Stimulated activated CD8-positive, alpha-beta memory T cell treated with anti-CD3 and anti-CD28 coated beads, Interleukin-4, amount 100 ng/mL, for 1 hour (primary cell): ENCODE measurements at regions not wholly inside any gene's neighbourhood (a gene's known extent, or its start where the extent isn't known, plus 50 kb on each side); places are given as distances from the start of the nearest gene placed in this dataset.
"Not testable (repeated sequence)": the region's sequence is repeated elsewhere in the genome, so short reads cannot be mapped to it uniquely, and the experiment has no call there.

ENCODE experiments used
- DNase-seq, 2 donors: peaks; one replicate each; pipeline ENCODE4 v3.0.0-alpha.2; 2020; ENCODE audit warnings: low read depth in 2 of 2, low spot score in 1 of 2

DNA sequence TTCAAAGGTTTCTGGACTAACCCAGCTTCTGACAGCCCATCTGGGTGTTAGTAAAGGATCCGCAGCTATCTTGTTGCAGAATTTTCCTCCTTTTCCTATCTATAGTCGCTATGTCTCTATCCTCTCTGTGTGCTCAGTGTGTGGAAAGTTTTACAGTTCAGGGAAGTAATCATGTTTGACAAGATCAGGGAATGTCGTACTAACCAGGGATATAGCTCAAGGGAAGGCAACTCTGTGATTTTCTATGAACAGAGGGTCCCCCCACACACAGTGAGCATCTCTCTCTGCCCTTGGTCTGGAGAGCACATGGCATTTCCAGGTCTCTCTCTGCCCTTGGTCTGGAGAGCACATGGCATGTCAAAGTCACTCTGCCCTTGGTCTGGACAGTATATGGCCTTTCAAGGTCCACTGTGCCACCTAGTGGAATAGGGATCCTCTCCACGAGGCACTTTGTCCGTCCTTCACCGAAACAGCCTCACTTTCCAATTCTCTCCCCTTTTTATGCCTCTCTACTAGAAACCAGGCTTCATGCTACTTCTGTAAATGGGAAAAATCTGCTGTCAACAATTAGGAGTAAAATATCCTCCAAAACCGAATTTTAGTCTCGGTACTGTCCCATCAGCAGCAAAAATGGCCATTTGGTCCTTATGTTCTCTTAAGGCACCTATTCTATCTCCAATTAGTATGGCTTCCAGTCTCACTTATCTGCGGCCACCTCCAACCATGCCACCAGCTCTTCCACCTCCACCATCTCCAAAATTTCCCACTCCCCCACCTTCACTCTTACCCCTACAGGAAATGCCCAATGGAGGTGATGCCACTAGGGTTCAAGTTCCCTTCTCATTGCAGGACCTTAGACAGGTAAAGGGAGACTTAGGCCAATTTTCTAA lies 88.7 kb downstream of the IGLL5 start:
- no peak for DNase-seq

DNA sequence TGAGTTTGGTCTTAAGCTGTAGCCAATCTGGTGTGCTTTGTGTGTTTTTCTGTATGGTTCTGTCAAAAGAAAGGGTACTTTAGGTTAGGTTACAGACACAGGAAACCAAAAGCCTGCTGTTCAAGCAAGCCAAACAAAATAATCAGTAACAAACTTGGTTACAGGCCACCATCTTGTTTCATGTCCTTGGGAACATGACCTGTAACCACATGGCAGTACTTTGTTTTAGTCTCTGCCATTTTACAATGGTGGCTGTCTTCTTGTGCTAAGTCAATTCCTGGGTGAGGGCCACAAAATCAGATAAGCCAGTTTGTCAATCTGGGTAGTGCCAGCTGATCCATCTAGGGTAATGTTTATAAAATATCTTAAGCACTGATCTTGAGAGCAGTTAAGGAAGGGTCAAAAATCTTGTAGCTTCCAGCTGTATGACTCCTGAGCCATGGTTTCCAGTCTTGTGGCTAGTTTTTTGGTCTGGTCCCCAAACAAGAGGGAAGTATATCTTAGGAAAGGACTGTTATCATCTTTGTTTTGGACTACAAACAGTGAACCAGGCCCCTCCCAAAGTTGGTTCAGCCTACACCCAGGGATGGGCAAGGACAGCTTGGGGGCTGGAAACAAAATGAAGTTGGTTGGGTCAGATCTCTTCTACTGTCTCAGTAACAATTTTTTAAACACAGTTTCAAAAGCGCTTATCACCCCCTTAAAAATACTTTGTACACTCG lies 90.0 kb downstream of the IGLL5 start:
- DNase-seq, result no peak

DNA sequence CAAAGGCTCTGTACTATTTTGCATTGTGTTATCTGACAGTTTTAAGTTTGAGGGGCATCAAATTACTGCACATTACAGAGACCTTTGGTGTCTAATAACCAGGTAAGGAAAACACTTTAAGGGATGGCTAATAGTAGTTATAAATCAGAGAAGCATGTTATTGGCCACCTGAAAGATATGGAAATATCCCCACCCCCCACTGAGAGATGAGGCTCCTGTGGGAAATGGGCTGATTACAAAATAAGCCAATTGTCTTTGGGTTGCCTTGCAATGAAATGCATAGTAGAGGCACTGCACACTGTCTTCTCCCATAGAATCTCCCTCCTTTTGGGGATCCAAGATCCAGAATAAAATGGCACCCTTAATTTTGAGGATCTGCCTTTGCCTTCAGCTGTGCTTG lies 91.0 kb downstream of the IGLL5 start:
- no peak for DNase-seq

DNA sequence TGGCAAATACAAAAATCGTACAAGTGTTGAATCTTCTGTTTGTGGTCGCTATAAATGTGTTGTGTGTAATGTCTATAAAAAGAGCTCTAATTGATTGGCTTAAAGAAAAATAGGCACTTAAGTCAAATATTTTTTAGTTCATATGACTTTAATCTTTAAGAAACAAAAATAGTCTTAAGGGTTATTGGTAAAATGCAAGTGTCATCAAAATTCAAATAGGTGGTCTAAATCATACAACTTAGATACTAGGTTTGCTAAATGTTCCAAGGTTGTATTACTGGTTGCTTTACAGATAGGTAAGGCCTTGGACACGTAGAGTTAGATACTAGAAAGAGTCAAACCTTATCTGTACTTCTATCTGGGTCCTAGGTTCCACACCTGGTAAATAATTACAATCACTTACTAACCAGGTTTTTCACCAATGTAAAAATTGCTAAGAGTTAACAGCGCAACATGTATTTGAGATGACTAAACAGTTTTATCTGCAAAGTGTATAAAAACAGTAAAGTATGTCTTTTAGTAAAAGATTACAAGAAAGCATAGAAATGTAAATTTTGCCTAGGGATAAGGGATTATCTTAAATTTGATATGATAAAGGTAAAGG lies 91.1 kb upstream of the GNAZ start:
- DNase-seq, result no peak

DNA sequence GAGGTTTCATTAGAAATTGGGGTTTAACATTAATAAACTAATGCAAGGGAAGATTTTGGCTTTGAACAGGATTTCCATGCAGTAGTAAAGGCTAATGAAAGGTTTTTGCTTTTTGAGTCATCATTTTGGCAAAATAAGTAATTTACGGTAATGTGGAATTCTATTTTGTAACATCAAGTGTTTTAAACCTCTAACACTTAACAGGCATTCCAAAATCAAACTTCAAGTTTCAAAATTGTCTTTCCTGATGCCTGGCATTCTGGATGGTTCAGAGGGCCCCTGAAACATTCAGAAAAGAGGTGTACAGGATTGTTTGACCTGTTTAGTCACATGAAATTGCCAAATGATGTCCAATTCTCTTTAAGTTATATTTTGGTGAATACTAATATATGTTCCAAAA lies 90.4 kb upstream of the GNAZ start:
- no peak for DNase-seq

DNA sequence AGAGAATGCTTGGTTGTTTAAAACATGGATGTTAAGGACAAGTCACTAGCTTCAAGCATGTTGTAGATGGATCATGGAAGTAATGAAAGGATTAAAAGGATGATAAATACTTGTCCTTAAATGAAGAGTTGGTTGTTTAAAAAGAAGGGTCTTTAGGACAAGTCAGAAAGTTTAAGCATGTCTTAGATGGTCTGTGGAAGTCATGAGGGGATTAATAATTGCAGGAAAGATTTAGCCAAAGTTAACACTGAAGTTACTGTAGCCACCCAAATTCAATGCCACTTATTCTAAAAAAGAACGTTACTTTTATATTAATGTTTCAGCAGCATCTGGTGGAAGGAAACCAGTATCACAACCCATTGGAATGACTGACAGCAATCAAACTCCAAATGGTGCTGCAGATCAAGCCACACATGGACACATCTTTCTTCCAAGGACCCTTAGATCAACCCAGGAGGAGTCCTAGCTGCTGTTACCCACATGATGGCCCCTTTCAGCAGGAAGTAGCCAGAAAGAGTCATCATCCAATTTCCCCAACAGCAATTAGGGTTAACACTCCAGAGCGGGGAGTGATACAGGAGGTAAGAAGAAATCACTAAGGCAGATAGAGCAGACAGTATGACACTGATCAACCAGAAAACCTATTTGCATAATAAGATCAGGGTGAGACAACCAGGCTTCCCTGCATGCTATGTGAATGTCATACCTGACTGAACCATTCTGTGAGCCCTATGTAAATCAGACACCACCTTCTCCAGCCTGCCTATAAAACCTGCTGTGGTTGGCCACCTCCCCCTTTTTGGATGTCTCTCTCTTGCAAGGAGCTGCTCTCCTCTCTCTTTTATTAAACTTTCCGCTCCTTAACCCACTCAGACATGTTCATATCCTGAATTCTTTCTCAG lies 88.4 kb upstream of the GNAZ start:
- DNase-seq, result no peak

DNA sequence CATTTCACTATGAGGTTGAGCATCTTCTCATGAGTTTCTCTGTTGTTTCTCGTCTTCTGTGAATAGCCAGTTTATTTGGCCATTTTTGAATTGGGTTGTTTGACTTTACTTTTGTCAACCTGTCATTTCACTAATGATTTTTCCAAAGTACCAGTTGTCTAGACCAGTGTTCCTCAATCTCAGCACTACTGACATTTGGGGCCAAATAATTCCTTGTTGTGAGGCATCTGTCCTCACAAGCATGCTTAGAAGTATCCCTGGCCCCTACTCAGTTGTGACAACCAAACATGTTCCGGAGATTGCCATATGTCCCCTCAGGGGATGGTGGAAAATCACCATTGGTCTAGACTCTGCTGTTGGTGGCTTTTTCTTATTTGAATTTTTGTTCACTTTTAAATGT lies 87.7 kb upstream of the GNAZ start:
- no peak for DNase-seq

DNA sequence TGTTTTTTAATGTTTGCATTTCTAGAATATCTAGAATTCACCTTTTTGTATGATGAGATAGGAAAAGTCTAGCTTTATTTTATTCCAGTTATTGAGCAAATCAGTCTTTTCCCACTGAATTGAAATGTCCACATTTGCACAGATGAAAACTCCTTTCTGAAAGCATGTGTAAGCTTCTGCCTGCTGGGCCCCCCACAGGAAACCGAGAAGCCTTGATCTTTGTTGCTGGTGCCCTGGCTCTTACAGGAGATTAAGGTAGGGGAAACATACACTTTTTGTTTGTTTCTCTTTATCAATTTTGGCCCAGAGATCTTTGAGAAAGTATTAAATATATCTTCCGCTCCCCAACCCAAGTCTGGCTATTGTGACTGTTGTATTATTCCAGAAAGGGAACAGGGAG lies 87.2 kb upstream of the GNAZ start:
- no peak for DNase-seq

DNA sequence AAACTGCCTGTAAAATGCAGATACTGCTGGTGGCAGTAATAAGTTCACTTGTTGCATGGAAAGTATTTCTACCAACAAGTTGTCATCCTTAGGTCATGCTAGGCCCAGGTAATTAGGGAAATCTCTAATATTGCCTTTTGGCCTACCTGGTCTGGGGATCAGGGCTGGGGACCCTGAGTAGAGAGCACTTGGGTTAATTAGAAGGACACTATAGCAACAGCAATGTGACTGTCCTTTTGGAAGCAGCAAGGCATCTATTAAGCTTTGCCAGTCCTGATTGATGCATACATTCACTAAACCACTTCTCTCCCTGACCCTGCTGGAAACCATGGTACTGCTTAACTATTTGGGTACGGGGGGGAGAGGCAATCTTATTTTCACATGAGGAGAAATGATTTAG lies 86.5 kb upstream of the GNAZ start:
- DNase-seq, result no peak

DNA sequence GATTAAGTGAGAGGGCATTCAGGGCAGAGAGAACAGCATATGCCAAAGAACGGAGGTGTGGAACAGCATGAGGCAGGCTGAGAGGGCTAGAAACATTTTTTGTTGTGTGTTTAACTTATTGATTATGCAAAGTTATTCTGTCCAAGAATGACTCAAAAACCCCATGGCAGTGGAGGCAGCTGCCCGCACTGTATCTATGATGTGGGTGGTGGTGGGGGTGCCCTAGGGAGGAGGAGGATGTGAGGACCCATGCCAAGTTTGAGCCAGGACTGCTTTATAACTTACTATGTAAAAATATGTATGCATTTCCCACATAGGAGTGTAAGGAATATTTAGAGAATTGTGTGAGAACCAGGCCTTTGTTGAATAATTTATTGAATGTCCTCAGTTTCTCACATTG lies 85.4 kb upstream of the GNAZ start:
- no peak for DNase-seq

DNA sequence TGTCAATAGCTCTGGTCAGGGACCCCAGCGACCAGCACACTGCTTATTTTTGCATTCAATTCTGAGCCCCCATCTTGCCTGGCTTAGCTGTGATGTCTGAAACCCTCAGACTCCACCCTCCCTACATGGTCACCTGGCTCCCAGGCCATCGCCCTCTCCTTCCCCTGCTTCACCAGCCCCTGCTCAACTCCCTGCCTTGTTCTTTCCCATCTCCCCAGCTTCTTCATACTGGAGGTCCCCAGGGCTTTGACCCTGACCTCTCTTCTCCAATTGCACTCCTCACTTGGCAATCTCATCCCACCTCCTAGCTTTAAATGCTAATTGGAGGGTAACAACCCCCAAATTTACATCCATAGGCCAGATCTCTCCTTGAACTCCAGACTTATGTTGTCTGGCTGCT lies 84.3 kb upstream of the GNAZ start:
- no peak for DNase-seq

DNA sequence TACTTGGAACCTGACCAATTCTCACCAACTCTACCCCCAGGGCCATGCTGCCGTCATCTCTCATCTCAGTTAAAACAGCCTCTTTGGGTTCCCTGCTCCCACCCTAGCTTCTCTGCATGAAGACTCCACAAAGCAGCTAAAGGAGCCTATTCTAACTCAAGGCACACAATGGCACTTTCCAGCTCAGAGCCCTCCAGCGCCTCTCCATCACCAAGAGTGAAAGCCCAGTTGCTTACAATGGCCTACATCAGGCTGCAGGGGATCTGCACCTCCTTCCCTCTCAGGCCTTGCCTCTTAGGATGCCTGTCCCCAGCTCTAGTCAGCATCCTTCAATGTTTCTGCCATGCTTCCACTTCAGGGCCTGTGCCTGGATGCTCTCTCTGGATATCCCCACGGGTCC lies 83.7 kb upstream of the GNAZ start:
- DNase-seq, result no peak

DNA sequence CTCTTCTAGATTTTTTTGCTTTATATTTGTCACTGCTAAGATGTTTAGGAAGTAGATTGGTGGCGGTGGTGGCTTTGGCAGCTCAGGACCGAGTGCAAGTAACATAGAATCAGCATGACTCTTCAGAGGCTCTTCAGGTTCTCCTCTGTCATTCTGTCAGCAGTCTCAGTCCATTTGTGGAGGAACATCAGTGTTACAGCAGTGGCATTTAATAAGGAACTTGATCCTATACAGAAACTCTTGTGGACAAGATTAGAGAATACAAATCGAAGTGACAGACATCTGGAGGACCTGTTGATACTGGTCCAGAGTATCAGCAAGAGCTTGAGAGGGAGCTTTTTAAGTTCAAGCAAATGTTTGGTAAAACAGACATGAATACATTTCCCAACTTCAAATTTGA lies 82.2 kb upstream of the GNAZ start:
- no peak for DNase-seq

DNA sequence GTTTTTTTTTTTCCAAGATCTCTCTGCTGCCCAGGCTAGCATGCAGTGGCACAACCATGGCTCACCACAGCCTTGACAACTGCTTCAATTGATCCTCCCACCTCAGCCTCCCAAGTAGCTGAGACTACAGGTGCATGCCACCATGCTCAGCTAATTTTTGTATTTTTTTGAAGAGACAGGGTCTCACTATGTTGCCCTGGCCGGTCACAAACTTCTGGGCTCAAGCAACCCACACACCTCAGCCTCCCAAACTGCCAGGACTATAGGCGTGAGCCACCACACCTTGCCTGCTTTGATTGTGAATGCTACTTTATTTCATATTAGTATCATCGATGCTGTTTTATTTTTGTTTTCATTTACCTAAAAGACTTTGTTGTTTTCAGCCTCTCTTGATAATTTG lies 81.5 kb upstream of the GNAZ start:
- no peak for DNase-seq

DNA sequence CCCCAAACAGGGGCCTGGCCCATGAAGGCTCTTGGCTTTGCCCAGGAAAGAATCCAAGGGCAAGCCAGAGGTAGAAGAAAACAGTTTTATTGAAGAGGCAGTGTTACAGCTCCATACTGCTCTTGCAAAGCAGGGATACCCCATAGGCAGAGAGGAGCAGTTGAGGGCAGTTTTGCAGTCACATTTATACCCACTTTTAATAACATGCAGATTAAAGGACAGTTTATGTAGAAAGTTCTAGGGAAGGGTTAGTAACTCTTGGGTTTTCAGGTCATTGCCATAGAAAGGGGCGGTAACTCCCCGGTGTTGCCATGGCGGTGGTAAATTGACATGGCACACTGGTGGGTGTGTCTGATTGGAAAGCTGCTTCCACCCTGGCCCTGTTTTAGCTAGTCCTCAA lies 80.5 kb upstream of the GNAZ start:
- DNase-seq, result no peak

DNA sequence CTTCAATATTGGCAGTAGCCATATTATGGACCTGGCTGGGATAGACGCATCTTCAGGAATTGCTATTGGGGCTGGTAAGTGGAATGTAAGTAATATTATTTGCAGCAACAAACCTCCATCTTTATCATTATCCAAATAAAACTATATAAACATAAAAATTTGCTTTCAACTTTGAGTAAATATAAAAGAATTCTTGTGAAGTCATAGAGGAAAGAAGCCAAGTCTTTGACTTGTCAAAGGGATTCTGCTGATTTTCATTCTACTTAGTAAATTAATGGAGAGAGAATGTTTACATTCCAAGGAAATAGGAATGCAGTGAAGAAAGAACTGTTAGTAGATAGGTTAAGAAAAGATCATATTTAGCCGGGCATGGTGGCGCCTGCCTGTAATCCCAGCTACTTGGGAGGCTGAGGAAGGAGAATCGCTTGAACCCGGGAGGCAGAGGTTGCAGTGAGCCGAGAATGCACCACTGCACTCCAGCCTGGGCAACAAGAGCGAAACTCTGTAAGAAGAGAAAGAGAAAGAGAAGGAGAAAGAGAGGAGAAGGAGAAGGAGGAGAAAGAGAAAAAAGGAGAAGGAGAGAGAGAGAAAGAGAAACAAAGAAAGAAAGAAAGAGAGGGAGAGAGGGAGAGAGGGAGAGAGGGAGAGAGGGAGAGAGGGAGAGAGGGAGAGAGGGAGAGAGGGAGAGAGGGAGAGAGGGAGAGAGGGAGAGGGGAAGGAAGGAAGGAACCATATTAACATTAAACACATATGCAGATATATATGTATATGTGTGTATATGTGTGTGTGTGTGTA lies 79.4 kb upstream of the GNAZ start:
- DNase-seq, result not testable (repeated sequence)

DNA sequence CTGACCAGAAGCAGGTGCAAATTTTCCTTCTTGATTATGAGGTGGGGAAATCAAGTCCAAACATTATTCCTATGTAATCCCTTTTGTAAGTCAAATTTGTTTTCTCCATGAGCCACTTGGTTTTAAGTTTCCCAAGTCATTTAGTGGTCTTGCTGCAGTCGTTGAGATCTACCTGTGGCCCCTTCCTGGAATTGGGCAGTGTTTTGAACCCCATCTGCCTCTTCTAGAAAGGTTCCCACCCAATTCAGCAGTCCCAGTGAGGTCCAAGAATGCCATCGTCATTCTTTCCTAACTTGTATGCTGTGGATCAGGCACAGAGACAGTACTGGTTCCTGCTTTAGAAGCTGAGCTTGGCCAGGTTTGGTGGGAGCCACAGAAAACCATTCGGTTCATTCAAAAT lies 77.8 kb upstream of the GNAZ start:
- DNase-seq, result no peak

DNA sequence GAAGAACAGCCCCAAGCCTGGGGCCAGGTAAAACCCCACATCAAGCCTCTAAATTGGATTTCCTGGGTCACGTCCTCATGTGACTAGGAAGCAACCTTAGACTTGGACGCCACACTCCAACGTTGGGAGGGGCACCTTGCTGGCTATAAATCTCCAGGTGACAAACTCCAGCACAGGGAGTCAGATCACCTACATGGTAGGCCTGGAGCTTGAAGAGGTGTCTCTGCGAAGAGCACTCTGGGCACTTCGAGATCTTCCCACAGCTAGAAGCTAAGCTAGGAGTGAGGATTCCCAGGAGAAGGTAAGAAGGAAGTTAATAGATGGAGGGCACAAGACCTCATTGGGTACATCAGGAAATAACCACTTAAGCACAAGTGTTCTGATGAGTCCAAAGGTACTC lies 77.1 kb upstream of the GNAZ start:
- no peak for DNase-seq

DNA sequence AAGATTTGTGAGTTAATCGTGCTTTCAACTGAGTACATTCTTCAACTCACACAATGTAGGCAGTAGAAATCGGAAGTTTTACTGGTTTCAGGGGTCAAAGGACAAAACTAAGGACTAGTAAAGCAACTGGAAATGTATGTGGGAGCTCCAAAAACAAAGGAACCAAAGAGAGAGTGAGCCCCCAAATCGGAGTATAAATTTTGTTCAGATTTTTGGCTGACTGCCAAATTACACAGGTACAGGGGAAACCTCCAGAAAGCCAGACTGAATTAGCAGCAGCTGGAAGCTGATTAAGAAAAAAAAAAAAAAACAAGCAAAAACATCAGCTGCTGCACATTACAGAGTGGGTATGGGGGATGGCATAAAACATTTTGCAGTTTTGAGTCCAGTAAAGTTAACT lies 75.2 kb upstream of the GNAZ start:
- no peak for DNase-seq

DNA sequence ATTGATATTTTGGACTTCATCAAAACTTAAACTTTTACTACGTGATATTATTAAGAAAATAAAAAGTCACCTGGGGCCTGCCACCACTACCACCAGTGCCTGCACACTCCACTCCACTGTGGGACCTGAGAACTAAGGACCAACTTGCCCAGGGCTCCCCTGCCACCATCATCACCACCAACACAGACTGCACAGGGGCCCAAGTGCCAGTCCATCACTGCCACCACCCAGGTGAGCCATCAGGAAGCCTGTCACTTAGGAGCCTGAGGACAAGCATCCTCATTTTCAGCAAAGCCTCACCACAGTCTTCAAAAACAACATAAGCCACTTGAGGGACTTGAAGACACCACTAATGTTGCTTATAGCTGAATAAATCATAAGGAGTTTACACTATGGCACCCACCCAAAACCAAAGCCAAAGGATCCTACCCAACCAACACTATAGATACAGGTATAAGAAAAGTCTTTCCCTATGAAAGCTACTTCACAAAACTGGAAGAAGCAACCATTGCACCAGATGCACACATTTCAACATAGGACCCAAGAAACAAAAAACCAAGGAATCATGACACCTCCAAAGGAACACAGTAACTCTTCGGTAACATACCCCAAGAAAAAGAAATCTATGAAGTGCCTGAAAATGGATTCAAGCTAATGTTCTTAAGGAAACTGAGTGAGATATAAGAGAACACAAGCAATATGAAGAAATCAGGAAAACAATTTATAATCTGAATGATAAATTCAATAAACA lies 73.6 kb upstream of the GNAZ start:
- no peak for DNase-seq
